ENCODE measurements at regions not wholly inside any gene's neighbourhood (a gene's known extent, or its start where the extent isn't known, plus 50 kb on each side); places are given as distances from the start of the nearest gene placed in this dataset.
"Not testable (repeated sequence)": the region's sequence is repeated elsewhere in the genome, so short reads cannot be mapped to it uniquely, and the experiment has no call there.

DNA sequence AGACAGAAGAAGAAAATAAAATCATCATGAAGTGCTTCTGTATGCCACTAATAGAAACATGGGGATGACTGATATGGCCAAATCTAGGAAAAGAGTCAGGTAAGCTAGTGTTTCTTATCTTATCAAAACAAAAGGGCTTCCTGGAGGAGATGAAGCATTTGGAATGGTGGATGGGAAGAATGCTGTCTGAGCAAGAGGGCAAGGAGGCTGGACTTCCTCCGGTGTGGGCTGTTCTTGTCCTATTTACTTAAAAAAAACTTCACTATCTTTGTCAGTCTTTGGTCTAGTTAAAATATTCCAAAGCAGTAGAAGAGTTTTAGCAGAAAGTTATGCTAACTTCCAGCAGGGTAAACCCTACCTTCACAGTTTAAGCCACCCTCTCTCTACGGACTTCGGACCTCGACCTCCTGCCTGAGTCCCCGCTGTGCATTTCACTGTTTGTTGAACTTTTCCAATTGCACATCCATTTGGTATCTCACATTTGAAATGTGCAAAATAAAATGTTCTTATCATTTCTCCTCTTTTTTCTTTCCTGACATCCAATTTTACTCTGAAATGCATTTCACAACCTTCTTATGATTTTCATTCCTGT, 64.8 kb upstream of the TSPAN2 start:
- Histone ChIP-seq H3K23ac (ENCODE audit: low read length) (no peak overlapping the region), H3K27ac (ENCODE audit: low read depth, low read length) (no peak overlapping the region)

DNA sequence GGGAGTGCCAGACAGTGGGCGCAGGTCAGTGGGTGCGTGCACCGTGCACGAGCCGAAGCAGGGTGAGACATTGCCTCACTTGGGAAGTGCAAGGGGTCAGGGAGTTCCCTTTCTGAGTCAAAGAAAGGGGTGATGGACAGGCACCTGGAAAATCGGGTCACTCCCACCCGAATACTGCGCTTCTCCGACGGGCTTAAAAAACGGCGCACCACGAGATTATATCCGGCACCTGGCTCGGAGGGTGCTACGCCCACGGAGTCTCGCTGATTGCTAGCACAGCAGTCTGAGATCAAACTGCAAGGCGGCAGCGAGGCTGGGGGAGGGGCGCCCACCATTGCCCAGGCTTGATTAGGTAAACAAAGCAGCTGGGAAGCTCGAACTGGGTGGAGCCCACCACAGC, 58.6 kb upstream of the TSPAN2 start:
- not testable (repeated sequence) for H3K23ac ChIP-seq (ENCODE audit: low read length); H3K4me1 ChIP-seq (ENCODE audit: control insufficient read depth in 1 of 2, insufficient read depth in 2 of 2, low read length in 2 of 2); H2BK12ac ChIP-seq (ENCODE audit: low read length); H3K27me3 ChIP-seq (ENCODE audit: insufficient read depth, low read length); DNase-seq; H2BK5ac ChIP-seq (ENCODE audit: low read depth, low read length, poor library complexity); H3K4ac ChIP-seq (ENCODE audit: low read depth, low read length); H3K36me3 ChIP-seq (ENCODE audit: control insufficient read depth in 1 of 2, insufficient read depth in 2 of 2, low read length in 2 of 2); H3K9me3 ChIP-seq (ENCODE audit: insufficient read depth, low read depth, low read length); H3K9ac ChIP-seq (ENCODE audit: low read length); H4K12ac ChIP-seq (ENCODE audit: low read depth, low read length); H2BK120ac ChIP-seq (ENCODE audit: insufficient read depth, low read length, poor library complexity); H3K79me1 ChIP-seq (ENCODE audit: low read length); H3K79me2 ChIP-seq (ENCODE audit: control insufficient read depth, insufficient read depth, low read length, poor library complexity); H3K4me3 ChIP-seq (ENCODE audit: low read depth, low read length); H2AK5ac ChIP-seq (ENCODE audit: low read length); H3K27ac ChIP-seq (ENCODE audit: low read depth, low read length); H3K18ac ChIP-seq (ENCODE audit: low read length)
- peak overlapping the region; percentile 54 for H2AFZ ChIP-seq (ENCODE audit: insufficient read depth, low read length, poor library complexity)
- peak overlapping the region; percentile 77 for H3K14ac ChIP-seq (ENCODE audit: low read length)
- peak overlapping the region; percentile 65 for H4K8ac ChIP-seq (ENCODE audit: low read depth, low read length)
- peak overlapping the region; percentile 41 for H3K4me2 ChIP-seq (ENCODE audit: low read length)
- WGBS (ENCODE audit: extremely low coverage, insufficient coverage, insufficient read length), result no CpG with 5 or more reads among the region's 22 CpGs
- H4K91ac ChIP-seq (ENCODE audit: low read depth, low read length), result peak overlapping the region; percentile 62

More for the DNA sequence above, 64.8 kb upstream of the TSPAN2 start:
- H3K4me3 ChIP-seq (ENCODE audit: low read depth, low read length), result no peak overlapping the region
- no peak overlapping the region for H4K91ac ChIP-seq (ENCODE audit: low read depth, low read length)
- H3K27me3 ChIP-seq (ENCODE audit: insufficient read depth, low read length), result no peaks in the 10 kb centered on the region
- peaks cover 2% of the 10 kb centered on the region for H3K79me2 ChIP-seq (ENCODE audit: control insufficient read depth, insufficient read depth, low read length, poor library complexity)
- no peak overlapping the region for H2BK5ac ChIP-seq (ENCODE audit: low read depth, low read length, poor library complexity)
- no CpG with 5 or more reads among the region's 5 CpGs for WGBS (ENCODE audit: extremely low coverage, insufficient coverage, insufficient read length)
- no peak overlapping the region for H3K4me2 ChIP-seq (ENCODE audit: low read length)
- H3K36me3 ChIP-seq (ENCODE audit: control insufficient read depth in 1 of 2, insufficient read depth in 2 of 2, low read length in 2 of 2), result no peaks in the 10 kb centered on the region
- H3K4ac ChIP-seq (ENCODE audit: low read depth, low read length), result no peak overlapping the region
- no peak overlapping the region for H3K9ac ChIP-seq (ENCODE audit: low read length)
- H3K14ac ChIP-seq (ENCODE audit: low read length), result no peak overlapping the region
- H3K4me1 ChIP-seq (ENCODE audit: control insufficient read depth in 1 of 2, insufficient read depth in 2 of 2, low read length in 2 of 2), result peaks cover 4% of the 10 kb centered on the region in 2 experiments
- no peak overlapping the region for H4K12ac ChIP-seq (ENCODE audit: low read depth, low read length)
- H4K8ac ChIP-seq (ENCODE audit: low read depth, low read length), result no peak overlapping the region
- H3K9me3 ChIP-seq (ENCODE audit: insufficient read depth, low read depth, low read length), result no peaks in the 10 kb centered on the region
- H3K79me1 ChIP-seq (ENCODE audit: low read length), result peaks cover 4% of the 10 kb centered on the region
- H2AFZ ChIP-seq (ENCODE audit: insufficient read depth, low read length, poor library complexity), result no peak overlapping the region
- H2AK5ac ChIP-seq (ENCODE audit: low read length), result no peak overlapping the region
- no peak overlapping the region for H2BK120ac ChIP-seq (ENCODE audit: insufficient read depth, low read length, poor library complexity)
- no peak overlapping the region for H3K18ac ChIP-seq (ENCODE audit: low read length)
- peak in 1 of 2 donors; percentile 33 for DNase-seq
- no peak overlapping the region for H2BK12ac ChIP-seq (ENCODE audit: low read length)

DNA sequence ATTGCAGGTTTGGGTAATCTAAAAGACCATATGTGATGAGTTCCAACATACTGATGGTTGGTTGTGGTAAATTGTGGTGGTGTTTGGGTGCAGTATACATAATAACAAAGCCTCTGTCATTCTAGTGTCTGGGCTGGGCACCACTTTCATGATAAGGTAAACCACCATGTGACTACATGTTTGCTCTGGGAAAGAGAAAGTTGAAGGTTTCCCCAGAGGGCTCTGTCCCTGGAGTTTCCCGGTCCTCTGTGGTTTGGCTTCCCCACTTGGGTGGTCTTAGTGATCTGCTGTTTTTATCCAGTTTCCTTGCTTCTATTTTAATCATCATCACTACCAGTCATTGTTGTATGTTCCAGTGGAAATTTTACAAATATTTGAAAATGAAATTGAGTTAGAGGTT, 55.9 kb upstream of the TSPAN2 start:
- Histone ChIP-seq H2BK12ac (ENCODE audit: low read length) (no peak overlapping the region), H2AFZ (ENCODE audit: insufficient read depth, low read length, poor library complexity) (no peak overlapping the region), H2AK5ac (ENCODE audit: low read length) (no peak overlapping the region), H2BK120ac (ENCODE audit: insufficient read depth, low read length, poor library complexity) (no peak overlapping the region), H4K91ac (ENCODE audit: low read depth, low read length) (no peak overlapping the region), H3K18ac (ENCODE audit: low read length) (no peak overlapping the region), H3K4me1 (ENCODE audit: control insufficient read depth in 1 of 2, insufficient read depth in 2 of 2, low read length in 2 of 2) (peaks cover 0 to 5% of the 10 kb centered on the region in 2 experiments), H3K36me3 (ENCODE audit: control insufficient read depth in 1 of 2, insufficient read depth in 2 of 2, low read length in 2 of 2) (no peaks in the 10 kb centered on the region), H3K9me3 (ENCODE audit: insufficient read depth, low read depth, low read length) (no peaks in the 10 kb centered on the region), H3K4ac (ENCODE audit: low read depth, low read length) (no peak overlapping the region), H2BK5ac (ENCODE audit: low read depth, low read length, poor library complexity) (no peak overlapping the region), H3K14ac (ENCODE audit: low read length) (no peak overlapping the region), H3K4me3 (ENCODE audit: low read depth, low read length) (no peak overlapping the region), H3K79me2 (ENCODE audit: control insufficient read depth, insufficient read depth, low read length, poor library complexity) (no peaks in the 10 kb centered on the region), H4K8ac (ENCODE audit: low read depth, low read length) (no peak overlapping the region), H3K27ac (ENCODE audit: low read depth, low read length) (no peak overlapping the region), H4K12ac (ENCODE audit: low read depth, low read length) (no peak overlapping the region), H3K9ac (ENCODE audit: low read length) (no peak overlapping the region), H3K79me1 (ENCODE audit: low read length) (peaks cover 5% of the 10 kb centered on the region), H3K23ac (ENCODE audit: low read length) (no peak overlapping the region), H3K27me3 (ENCODE audit: insufficient read depth, low read length) (no peaks in the 10 kb centered on the region), H3K4me2 (ENCODE audit: low read length) (no peak overlapping the region)
- DNase-seq, result no peak
- no CpG with 5 or more reads among the region's 1 CpG for WGBS (ENCODE audit: extremely low coverage, insufficient coverage, insufficient read length)

DNA sequence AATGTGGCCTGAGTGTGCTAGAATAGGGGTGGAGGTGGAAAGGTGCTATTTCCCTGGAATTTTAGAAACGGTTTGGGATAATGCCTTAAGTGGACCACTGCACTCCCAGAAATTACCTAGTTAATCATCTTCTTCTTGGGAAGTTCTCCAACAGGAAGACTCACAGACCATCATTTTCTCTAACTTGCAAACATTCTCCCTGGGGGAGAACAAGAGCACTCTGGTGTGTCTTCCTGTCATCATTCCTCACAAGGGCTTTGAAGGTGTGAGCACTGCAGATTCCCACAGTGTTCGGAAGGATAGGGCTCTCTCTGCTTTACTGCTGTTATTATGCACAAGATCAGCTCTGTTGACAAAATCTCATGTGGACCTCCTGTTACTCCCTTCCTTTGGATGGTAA, 54.9 kb upstream of the TSPAN2 start:
- peaks cover 8% of the 10 kb centered on the region for H3K79me1 ChIP-seq (ENCODE audit: low read length)
- no peak overlapping the region for H2BK12ac ChIP-seq (ENCODE audit: low read length)
- H3K18ac ChIP-seq (ENCODE audit: low read length), result no peak overlapping the region
- no peak overlapping the region for H2AK5ac ChIP-seq (ENCODE audit: low read length)
- no peak overlapping the region for H2BK5ac ChIP-seq (ENCODE audit: low read depth, low read length, poor library complexity)
- H2BK120ac ChIP-seq (ENCODE audit: insufficient read depth, low read length, poor library complexity), result no peak overlapping the region
- H2AFZ ChIP-seq (ENCODE audit: insufficient read depth, low read length, poor library complexity), result no peak overlapping the region
- no peaks in the 10 kb centered on the region for H3K36me3 ChIP-seq (ENCODE audit: control insufficient read depth in 1 of 2, insufficient read depth in 2 of 2, low read length in 2 of 2)
- no peak overlapping the region for H4K91ac ChIP-seq (ENCODE audit: low read depth, low read length)
- no CpG with 5 or more reads among the region's 2 CpGs for WGBS (ENCODE audit: extremely low coverage, insufficient coverage, insufficient read length)
- H3K9me3 ChIP-seq (ENCODE audit: insufficient read depth, low read depth, low read length), result no peaks in the 10 kb centered on the region
- no peak for DNase-seq
- H3K4me1 ChIP-seq (ENCODE audit: control insufficient read depth in 1 of 2, insufficient read depth in 2 of 2, low read length in 2 of 2), result peaks cover 3 to 5% of the 10 kb centered on the region in 2 experiments
- H3K23ac ChIP-seq (ENCODE audit: low read length), result no peak overlapping the region
- H3K9ac ChIP-seq (ENCODE audit: low read length), result no peak overlapping the region
- no peak overlapping the region for H3K4ac ChIP-seq (ENCODE audit: low read depth, low read length)
- H3K14ac ChIP-seq (ENCODE audit: low read length), result no peak overlapping the region
- H3K79me2 ChIP-seq (ENCODE audit: control insufficient read depth, insufficient read depth, low read length, poor library complexity), result no peaks in the 10 kb centered on the region
- no peak overlapping the region for H4K8ac ChIP-seq (ENCODE audit: low read depth, low read length)
- no peak overlapping the region for H3K4me2 ChIP-seq (ENCODE audit: low read length)
- H3K27me3 ChIP-seq (ENCODE audit: insufficient read depth, low read length), result no peaks in the 10 kb centered on the region
- H3K4me3 ChIP-seq (ENCODE audit: low read depth, low read length), result no peak overlapping the region
- H4K12ac ChIP-seq (ENCODE audit: low read depth, low read length), result no peak overlapping the region
- H3K27ac ChIP-seq (ENCODE audit: low read depth, low read length), result no peak overlapping the region
